GM19035 (cell line): ENCODE measurements at regions not wholly inside any gene's neighbourhood (a gene's known extent, or its start where the extent isn't known, plus 50 kb on each side); places are given as distances from the start of the nearest gene placed in this dataset.

ENCODE experiments used
- ATAC-seq: cut with Tn5 transposase; IDR thresholded peaks from one replicate; pipeline ENCODE4 v1.9.1; 2021; ENCODE audit not compliant: unreplicated experiment

DNA sequence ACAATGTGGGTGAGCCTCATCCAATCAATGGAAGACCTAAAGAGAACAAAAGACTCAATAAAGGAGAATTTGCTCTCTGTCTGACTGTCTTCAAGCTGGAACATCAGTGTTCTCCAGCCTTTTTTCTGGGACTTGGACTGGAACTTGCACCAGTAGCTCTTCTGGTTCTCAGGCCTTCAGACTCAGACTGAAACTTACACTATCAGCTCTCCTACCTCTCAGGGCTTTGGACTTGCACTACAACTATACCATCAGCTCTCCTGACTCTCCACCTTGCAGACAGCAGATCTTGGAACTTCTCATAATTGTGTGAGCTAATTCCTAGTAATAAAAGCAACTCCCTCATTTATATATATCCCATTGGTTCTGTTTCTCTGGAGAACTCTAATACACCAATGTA, 185.9 kb downstream of the SMIM20 start:
- ATAC-seq, result no peak

DNA sequence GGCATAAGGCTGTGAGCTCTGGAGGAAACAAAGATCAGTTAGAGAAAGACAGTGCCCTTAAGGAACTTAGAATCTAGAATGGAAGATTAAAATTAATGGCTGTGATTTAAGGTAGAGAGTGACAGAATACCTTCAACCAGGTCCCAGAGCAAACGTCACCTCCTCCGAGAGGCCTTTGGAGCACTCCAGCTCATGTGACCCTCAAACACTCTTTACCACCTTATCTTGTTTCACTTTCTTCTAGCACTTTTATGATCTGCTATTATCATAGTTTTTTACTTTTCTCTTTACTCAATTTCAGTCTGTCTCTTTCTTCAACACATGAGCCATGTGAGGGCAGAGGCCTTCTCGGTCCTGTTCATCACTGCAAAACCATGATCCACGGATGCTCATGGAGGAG, 187.0 kb downstream of the SMIM20 start:
- no peak for ATAC-seq

DNA sequence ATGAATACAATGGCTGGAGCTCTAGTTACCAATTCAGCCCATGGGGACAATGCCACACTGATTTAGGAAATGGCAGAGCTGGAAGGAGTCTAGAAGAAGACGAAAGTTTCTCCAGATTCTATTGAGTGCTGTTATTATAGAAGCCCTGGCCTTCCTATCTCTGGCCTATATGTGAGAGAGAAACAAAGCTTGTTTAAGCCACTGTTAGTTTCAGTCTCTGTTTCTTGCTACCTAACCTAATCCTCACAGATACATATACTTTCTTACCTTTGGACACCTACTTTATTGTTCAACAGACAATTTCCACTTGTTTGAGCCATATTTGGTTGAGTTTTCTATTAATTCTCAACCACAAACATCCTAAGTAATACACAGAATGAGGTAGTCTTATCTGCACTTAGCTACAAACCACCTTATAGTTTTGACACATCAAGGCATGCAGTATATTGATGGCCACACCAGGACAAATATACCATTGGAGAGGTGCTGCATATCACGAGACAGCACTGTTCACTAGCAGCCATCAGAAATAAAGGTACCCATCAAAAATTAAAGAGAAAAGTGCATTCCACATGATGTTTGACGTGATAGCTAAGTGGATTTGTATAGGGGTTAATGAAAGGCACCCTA, 190.2 kb downstream of the SMIM20 start:
- no peak for ATAC-seq

DNA sequence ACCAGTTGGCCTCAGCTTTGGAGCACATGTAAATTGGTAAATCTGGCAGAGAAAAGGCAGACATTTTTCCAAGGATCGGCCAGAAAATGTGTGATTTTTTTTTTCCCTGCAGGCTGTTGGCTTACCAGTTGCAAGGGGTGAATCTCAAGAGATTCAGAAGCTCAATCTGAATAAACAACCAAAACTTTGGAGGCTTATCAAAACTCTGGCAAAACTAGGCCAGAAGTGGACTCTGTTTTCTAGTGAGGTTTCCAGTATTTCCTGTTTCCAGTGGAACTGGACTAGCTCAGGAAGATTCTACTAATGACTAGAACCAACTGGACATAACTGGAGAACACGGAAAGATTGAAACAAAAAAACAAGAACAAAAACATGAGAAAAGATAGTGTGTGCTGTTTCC, 191.3 kb downstream of the SMIM20 start:
- no peak for ATAC-seq

DNA sequence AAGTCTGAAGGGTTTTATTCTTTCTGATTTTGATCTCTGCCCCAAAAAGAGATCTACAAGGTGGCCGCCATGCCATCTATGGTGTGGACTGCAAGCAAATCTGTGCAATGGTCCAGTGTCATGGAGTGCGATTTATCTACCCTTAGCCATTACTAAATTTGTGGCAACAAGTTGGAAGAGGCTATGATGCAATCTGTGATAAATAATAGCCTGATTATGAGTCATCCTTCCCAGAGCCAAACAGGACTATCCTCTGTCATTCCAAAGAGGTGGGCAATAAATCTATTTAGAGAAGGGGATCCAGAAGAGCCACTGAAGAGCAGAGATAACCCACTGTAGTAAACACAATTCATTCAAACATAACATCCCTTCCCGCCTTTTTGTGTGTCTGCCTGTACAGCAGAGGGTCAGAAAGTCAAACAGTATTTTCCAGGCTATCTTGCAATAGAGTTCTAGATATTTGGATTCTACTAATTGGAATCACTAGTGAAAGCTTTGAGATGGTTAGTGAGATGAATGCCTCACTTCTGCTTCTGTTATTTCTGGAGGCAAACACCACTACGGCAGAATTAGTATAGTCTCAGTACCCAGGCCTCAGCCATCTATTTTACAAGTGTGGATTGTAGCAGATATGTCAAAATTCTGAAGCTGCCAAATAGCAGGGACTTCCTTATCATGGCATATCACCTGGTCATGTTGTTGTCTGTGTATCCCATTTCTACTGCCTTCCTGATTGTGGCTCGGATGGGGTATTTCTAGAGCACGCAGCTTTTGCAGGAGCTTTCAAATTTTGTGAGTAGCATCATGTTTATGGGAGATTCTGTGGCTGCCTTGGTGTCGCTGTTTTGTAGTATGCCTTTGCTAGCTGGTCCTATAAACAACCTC, 192.0 kb downstream of the SMIM20 start:
- ATAC-seq, result no peak

DNA sequence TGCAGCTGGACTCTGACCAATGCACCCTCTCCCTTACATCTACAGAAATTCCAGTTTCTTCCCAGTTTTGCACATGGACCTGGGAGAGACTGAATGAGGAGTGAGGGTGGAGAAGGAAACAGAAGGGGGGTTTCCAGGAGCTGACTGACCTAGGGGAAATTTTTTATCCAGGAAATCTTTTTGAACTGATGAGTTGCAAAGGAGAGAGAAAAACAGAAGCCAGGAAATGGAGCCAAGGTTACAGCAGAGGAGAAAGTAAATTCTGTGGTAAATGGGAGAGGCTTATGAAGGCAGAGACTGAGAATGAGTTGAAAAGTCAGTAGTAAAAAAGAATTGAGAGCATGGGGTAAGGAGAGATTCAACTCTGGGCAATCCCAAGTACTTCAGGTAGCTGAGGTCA, 192.8 kb downstream of the SMIM20 start:
- no peak for ATAC-seq

DNA sequence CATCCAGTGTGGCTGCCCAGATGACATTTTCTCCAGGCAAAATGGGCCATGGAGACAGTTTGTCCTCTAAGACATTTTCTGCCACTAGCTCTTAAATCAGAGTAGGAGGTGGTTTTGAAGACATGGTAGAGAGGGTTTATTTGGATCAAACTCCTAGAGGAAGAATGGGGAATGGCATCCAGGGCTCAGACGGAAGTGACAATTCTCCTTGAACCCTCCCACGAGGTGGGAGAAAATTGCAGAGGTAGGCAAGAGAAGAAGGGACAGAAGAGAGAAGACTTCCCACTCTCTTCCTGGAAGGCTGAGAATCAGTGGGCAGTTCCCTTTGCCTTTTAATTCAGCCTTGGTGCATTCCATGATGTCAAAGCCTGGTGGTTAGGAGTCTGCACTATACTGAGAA, 194.0 kb downstream of the SMIM20 start:
- ATAC-seq, result no peak

DNA sequence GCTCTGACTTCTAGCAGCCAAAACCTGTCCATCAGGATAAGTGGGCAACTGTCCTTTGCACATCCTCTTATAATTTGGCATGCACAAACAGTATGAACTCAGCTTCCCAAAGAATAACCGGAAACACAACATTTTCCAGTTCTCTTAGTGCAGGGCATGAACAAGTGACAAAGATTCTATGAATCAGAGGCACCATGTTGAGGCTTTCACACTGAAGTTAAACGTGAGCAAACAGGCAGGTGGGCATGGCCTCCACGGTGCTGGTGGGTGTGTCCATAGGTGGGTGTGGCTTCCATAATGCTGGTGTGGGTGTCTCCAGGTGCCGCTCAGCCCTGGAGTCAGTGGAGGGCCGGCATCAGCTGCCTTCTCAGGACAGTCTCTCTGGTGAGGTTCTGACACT, 196.5 kb downstream of the SMIM20 start:
- no peak for ATAC-seq

DNA sequence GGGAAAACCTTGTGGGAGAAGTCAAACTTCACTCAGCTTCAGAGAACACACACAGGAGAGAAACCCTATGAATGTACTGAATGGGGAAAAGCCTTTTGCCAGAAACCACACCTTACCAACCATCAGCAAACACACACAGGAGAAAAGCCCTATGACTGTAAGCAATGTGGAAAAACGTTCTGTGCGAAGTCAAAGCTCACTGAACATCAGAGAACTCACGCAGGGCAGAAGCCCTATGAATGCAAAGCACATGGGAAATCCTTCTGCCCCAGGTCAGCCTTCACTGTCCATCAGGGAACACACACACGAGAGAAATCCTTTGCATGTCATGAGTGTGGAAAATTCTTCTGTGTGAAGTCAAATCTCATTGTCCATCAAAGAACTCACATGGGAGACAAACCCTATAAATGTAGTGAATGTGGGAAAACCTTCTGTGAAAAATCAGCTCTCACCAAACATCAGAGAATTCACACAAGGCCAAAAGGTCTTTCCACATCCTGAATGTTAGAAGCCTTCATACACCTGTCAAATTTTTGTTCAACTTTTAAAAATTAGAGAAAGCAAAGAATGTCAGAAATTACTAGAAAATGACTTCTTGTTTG, 199.4 kb downstream of the SMIM20 start:
- ATAC-seq, result no peak

DNA sequence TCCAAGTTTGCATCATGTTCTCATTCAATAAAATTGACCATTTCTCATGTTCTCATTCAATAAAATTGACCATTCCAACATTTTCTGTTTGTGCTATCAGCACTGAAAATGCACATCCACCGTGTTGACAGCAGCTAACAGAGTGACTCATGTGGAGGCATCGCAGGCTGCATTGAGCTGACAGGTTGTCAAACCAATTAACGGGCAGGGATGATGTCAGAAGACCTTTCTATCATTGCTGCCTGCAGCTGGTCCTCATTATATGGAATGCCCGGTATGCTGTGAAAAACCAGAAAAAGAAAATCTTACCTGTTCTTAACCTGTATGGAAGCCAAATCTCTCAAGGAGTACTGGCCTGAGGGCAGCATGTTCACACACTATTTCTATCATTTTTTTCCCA, 202.0 kb downstream of the SMIM20 start:
- no peak for ATAC-seq

DNA sequence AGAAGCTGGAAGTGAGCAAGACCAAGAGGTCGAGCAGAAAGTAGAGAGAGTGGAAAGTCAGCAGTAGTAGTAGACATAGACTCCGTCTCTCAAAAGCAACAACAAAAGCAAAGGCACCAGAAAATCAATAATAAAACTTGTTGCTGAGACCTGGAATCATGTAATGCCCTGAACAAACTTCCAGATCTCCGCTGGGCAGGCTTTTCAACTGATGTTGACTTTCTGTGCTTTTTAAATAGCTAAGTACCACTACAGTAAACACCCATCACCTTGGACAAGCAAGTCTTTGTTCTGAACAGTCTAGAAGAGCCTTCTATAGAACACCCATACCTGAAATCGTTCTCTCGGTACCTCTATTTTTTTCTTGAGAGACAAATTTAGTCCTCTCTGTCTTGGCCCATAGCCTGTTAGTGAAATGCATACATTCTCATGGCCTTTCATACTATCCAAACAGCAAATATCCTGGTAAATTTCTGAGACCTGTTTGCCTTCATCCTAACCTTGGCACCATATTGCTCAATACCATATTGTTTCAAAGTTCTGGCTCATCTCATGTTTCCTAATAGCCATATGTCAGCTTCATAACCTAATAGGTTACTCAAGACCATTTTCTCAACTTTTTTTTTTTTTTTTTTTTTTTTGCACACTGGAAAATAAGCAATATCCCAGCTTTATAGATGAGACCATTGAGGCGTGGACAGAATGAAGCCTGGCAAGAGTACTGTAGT, 200.6 kb upstream of the RBPJ start:
- ATAC-seq, result no peak

DNA sequence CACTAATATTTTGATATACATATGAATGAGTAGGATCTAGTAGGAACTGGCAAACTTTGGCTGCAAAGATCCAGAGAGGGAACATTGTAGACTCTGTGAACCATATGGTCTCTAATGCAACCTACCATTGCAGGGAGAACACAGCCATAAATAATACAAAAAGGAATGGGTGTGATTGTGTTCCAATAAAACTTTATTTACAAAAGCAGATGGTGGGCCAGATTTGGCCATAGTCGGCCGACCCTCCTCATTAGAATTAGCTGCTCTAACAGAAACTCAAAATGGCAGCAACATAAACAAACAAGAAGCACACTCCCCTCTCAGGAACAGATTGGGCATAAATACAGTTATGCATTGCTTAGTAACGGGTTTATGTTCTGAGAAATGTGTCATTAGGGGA, 198.1 kb upstream of the RBPJ start:
- ATAC-seq, result no peak

DNA sequence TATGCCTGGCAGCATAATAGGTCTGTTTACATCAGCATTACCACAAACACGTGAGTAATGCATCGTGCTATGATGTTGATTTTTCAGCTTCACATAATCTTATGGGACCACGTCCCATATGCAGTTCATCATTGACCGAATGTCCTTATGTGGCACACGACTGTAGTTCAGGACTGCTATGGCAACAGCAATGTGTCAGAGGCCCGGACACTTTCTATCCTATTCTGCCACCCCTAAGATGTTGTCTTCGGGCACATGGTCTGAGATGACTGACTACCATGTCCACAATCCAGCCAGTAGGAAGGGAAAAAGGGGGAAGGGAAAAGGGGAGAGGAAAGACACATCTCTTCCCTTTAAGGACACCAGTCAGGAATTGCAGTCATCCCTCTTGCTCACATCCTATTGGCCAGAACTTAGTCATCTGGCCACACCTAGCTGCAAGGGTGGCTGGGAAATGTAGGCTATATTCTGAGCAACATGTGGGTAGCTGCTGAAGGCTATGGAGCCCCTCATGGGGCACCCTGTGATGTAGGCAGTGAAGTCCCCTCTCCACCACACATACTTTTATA, 196.0 kb upstream of the RBPJ start:
- no peak for ATAC-seq

DNA sequence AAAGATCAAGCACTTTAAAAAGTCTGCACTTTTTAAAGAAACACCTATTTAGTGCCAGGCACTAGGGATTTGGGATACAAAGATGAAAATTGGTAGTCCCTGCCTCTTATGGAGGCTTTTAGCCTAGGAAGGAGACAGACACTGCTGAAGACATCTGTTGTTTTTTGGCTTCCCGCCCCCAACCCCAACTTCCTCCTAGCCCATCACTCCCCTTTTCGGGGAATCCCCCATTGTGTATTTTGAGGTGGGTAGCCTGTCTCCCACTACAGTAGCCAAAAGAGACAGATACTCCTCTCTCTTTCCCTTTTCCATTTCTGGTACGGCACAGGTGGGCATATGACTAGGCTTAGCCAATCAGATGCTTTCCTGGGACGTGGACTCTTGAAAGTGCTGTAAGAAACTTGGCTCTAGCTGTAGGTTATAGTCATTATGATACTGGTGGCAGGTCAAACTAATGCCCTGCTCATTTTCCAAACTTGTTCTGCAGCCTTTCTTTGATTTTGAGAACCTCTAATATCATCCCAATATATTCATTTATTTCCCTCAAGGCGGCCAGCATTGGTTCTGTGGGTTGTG, 194.6 kb upstream of the RBPJ start:
- ATAC-seq, result no peak

DNA sequence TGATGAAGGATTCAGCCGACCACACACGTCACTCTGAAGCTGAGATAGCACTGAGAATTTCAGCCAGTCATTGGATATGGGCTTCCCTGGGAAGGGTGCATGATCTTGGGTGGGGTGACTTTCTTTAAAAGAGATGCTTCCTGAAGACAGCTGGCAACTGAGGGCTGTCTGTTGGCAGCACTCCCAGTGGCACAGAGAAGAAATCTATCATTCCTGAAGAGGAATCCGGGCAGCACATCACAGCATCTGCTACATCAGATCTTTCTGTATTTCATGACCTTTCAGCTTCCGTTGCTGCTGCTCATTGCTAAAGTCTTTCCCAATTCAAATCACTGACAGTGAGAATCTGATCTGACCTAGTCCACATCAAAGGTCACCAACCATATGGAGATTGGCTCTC, 193.8 kb upstream of the RBPJ start:
- ATAC-seq, result no peak

DNA sequence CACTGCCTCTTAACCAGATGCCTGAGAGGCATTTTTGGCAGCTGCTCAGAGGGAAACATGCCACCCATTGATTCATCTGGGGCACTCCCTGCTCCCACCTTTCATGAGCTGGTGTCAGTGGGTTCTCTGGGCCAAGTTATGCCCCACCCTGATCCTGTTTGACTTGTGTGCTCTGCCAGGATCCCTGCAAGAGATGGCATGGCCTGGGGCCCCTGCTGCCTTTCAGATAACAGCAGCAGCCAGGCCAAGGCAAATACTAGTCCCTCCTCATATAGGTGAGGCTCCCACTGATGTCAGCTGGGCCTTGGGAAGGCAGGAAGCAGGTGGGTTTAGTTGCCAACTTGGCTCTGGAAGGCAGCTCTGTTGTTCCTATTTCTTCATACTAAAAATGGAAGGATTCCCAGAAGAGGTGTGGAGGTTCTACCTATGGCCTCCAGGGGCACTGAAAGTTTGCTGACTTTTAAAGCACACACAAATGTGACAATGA, 192.9 kb upstream of the RBPJ start:
- no peak for ATAC-seq

DNA sequence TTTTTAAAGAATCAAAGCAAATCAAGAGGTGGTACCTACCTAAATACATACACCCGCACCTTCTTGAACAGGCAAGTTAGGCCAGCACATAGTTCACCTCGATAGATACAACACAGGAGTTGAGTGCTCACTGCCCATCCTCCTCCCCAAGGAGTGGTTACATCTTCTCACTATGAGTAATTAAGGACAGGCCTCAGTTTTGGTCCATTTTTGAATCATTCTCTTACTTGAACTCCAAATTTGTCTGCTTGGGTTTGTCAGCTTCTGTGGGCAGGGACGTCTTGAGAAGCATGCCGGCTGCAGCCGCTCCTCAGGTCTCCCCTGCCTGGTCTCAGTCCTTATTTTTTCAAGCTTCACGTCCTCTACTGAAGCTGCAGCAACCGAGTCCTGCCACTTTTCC, 190.6 kb upstream of the RBPJ start:
- ATAC-seq, result peak; percentile 69

DNA sequence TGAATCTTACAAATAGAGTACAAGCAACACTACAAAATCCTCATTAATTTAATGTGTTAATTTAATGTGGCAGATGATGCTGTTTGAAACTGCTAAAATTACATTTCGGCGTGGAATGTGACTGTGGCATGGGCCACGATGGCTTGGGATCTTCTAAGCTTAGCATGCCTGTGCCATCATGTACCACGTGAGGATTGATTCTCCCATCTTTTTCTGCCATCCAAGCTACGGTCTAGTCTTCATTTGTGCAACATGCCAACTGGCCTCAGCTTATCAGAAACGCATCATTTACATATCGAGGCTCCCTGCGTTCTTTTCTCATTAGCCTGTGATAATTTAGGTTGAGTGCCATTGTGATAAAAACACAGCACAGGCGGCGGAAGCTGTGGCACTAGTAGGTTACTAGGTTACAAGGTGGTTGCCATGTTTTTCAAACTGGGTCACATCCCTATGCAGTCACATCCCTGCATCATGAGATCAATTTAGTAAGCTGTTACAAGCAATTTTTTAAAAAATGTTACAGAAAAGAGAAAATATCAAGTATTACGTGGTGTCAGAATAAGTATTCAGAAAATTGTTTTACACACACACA, 189.9 kb upstream of the RBPJ start:
- no peak for ATAC-seq

DNA sequence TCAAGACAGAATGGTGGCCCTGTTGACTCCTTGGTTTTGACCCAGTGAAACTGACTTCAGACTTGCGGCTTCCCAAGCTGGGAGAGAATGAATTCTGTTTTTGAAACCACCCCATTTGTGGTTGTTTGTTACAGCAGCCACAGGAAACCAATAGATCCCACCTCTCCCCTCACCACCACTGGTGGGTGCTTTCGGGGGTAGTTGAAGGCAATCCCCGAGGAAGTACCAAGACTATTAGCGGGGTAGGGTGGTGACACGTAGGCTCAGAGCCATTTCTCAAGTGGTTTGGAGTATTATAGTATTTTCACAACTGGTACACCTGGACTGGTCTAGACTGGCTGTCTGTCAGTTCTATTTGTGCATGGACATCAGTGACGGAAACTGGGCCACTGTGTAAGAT, 189.1 kb upstream of the RBPJ start:
- ATAC-seq, result peak; percentile 71

DNA sequence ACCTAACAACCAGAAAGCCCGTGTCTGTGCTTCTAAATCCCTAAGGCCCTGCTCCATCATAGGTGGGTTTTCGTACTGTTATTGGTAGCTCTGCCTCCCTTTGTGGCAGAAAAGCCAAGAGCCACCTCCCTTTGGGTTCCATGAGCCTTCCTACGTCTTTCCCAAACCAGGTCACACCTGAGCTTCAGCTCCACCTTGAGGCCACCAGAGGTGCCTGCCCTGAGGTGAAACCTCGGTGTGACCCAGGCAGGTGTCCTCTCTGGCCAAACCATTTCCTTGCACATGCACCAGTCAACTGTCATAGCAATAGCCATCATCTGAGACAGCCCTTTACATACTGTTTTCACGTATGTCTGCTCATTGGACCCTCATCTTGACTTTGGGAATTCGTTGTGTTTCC, 188.0 kb upstream of the RBPJ start:
- no peak for ATAC-seq
